ENCODE measurements at regions not wholly inside any gene's neighbourhood (a gene's known extent, or its start where the extent isn't known, plus 50 kb on each side); places are given as distances from the start of the nearest gene placed in this dataset.

- H3K4me3 ChIP-seq (ENCODE audit: low read depth in 1 of 3, low read length in 3 of 3), result no peak overlapping the region
- no peaks in the 10 kb centered on the region for H3K27me3 ChIP-seq (ENCODE audit: control insufficient read depth in 4 of 4, insufficient read depth in 4 of 4, low read length in 3 of 4)
- no peak overlapping the region for H3K27ac ChIP-seq (ENCODE audit: low read depth in 1 of 2, low read length in 2 of 2)
- no peak for TF ChIP-seq NR2F2 (IDR thresholded peaks at IDR 0.05)
- no peak for TF ChIP-seq FOXA1 (IDR thresholded peaks at IDR 0.05)
- TF ChIP-seq YY1 (IDR thresholded peaks at IDR 0.05), result no peak
- no peak for TF ChIP-seq FOXA2 (IDR thresholded peaks at IDR 0.05)
- no peak overlapping the region for H3K9ac ChIP-seq (ENCODE audit: low read depth in 1 of 2, low read length in 2 of 2)
- H3K9me3 ChIP-seq (ENCODE audit: control insufficient read depth in 4 of 4, low read length in 3 of 4), result no peaks in the 10 kb centered on the region
- H3K36me3 ChIP-seq (ENCODE audit: control insufficient read depth in 4 of 4, insufficient read depth in 3 of 4, low read depth in 1 of 4, low read length in 3 of 4), result no peaks in the 10 kb centered on the region
- no peak for DNase-seq (ENCODE audit: low spot score)
- H3K4me1 ChIP-seq (ENCODE audit: control insufficient read depth in 4 of 4, insufficient read depth in 4 of 4, low read length in 3 of 4), result no peaks in the 10 kb centered on the region
- WGBS, result 70% methylated on average over 5 of the region's 5 CpGs
Measured at GRCh38 chr13:79810018-79810417, 329.1 kb downstream of the NDFIP2 start.

- no peak for TF ChIP-seq MAX (IDR thresholded peaks at IDR 0.05)
- TF ChIP-seq CTCF (IDR thresholded peaks at IDR 0.05; ENCODE audit: low read depth, low read length, missing input control), result no peak
- TF ChIP-seq HNF4G (IDR thresholded peaks at IDR 0.05), result no peak
- TF ChIP-seq REST (IDR thresholded peaks at IDR 0.05), result no peak
- TF ChIP-seq FOXA2 (IDR thresholded peaks at IDR 0.05), result no peak
- TF ChIP-seq NR2F2 (IDR thresholded peaks at IDR 0.05), result no peak
- no peak for TF ChIP-seq FOXA1 (IDR thresholded peaks at IDR 0.05)
- TF ChIP-seq EGR1 (IDR thresholded peaks at IDR 0.05; ENCODE audit: low read depth in 2 of 2), result no peak
- TF ChIP-seq TAF1 (conservative IDR thresholded peaks at IDR 0.05), result no peak
- no peak for TF ChIP-seq ZBTB33 (IDR thresholded peaks at IDR 0.05)
- TF ChIP-seq ATF3 (IDR thresholded peaks at IDR 0.05), result no peak
- TF ChIP-seq YY1 (IDR thresholded peaks at IDR 0.05), result no peak
- no peak for TF ChIP-seq HNF4A (conservative IDR thresholded peaks at IDR 0.05)
- TF ChIP-seq RXRA (IDR thresholded peaks at IDR 0.05), result no peak
- H3K27ac ChIP-seq (ENCODE audit: low read depth in 1 of 2, low read length in 2 of 2), result no peak overlapping the region
- no peaks in the 10 kb centered on the region for H3K27me3 ChIP-seq (ENCODE audit: control insufficient read depth in 4 of 4, insufficient read depth in 4 of 4, low read length in 3 of 4)
- WGBS, result 84% methylated on average over 3 of the region's 3 CpGs
- no peak overlapping the region for H3K4me3 ChIP-seq (ENCODE audit: low read depth in 1 of 3, low read length in 3 of 3)
- DNase-seq (ENCODE audit: low spot score), result no peak
- no peaks in the 10 kb centered on the region for H3K36me3 ChIP-seq (ENCODE audit: control insufficient read depth in 4 of 4, insufficient read depth in 3 of 4, low read depth in 1 of 4, low read length in 3 of 4)
- no peaks in the 10 kb centered on the region for H3K9me3 ChIP-seq (ENCODE audit: control insufficient read depth in 4 of 4, low read length in 3 of 4)
- no peaks in the 10 kb centered on the region for H3K4me1 ChIP-seq (ENCODE audit: control insufficient read depth in 4 of 4, insufficient read depth in 4 of 4, low read length in 3 of 4)
- no peak overlapping the region for H3K9ac ChIP-seq (ENCODE audit: low read depth in 1 of 2, low read length in 2 of 2)
Measured at GRCh38 chr13:79808475-79808874, 327.5 kb downstream of the NDFIP2 start.

Measured in liver (tissue), 8 donors.